Right atrium auricular region (tissue), 2 donors: ENCODE measurements at regions not wholly inside any gene's neighbourhood (a gene's known extent, or its start where the extent isn't known, plus 50 kb on each side); places are given as distances from the start of the nearest gene placed in this dataset.

ENCODE experiments used
- DNase-seq: peaks from one replicate; pipeline ENCODE4 v3.0.0-alpha.2; 2019; ENCODE audit warnings: low spot score
- H3K27ac ChIP-seq, 2 donors: fragments of 200-600 bp; sonication (generic); 1 replicate in 1 of 2; 2 replicates in 1 of 2; pipeline ENCODE4 v1.5.1; 2016 to 2019
- H3K27me3 ChIP-seq, 2 donors: fragments of 200-600 bp; sonication (generic); one replicate each; pipeline versions ENCODE4 v1.5.1 to v1.6.0; 2017 to 2019
- H3K36me3 ChIP-seq: fragments of 200-600 bp; sonication (generic); one replicate; pipeline ENCODE4 v1.5.1; 2016
- H3K4me1 ChIP-seq, 2 donors: fragments of 200-600 bp; sonication (generic); one replicate each; pipeline versions ENCODE4 v1.5.1 to v1.6.0; 2017 to 2019
- H3K4me3 ChIP-seq, 2 donors: fragments of 200-600 bp; sonication (generic); 1 replicate in 1 of 2; 2 replicates in 1 of 2; pipeline ENCODE4 v1.5.1; 2017 to 2019; ENCODE audit warnings: mild to moderate bottlenecking in 1 of 2, moderate library complexity in 1 of 2
- H3K9me3 ChIP-seq, 2 donors: fragments of 200-600 bp; sonication (generic); one replicate each; pipeline ENCODE4 v1.5.1; 2019
- CTCF ChIP-seq, 2 donors: fragments of 200-600 bp; sonication (generic); IDR thresholded peaks; one replicate each; pipeline ENCODE4 v1.5.1; 2019; ENCODE audit warnings: antibody characterized with exemption in 2 of 2

GRCh38 chr3:171944118-171945016 lies 95.0 kb upstream of the FNDC3B start:
- Histone ChIP-seq H3K4me1 (no peaks in the 10 kb centered on the region), H3K9me3 (no peaks in the 10 kb centered on the region), H3K36me3 (no peaks in the 10 kb centered on the region), H3K27me3 (no peaks in the 10 kb centered on the region), H3K27ac (no peak overlapping the region), H3K4me3 (no peak overlapping the region)
- no peak for DNase-seq
- TF ChIP-seq CTCF (IDR thresholded peaks at IDR 0.05), result no peak

- DNase-seq, result no peak
- no peak overlapping the region for H3K4me3 ChIP-seq
- H3K36me3 ChIP-seq, result no peaks in the 10 kb centered on the region
- no peaks in the 10 kb centered on the region for H3K9me3 ChIP-seq
- no peaks in the 10 kb centered on the region for H3K27me3 ChIP-seq
- no peak overlapping the region for H3K27ac ChIP-seq
- no peaks in the 10 kb centered on the region for H3K4me1 ChIP-seq
- TF ChIP-seq CTCF (IDR thresholded peaks at IDR 0.05), result no peak
These were observed 90.7 kb upstream of the FNDC3B start for GRCh38 chr3:171948674-171949073.

GRCh38 chr3:171949554-171949953 lies 89.8 kb upstream of the FNDC3B start:
- Histone ChIP-seq H3K9me3 (no peaks in the 10 kb centered on the region), H3K4me3 (no peak overlapping the region), H3K27me3 (no peaks in the 10 kb centered on the region), H3K4me1 (peaks cover 0 to under 1% of the 10 kb centered on the region in 2 donors), H3K27ac (no peak overlapping the region), H3K36me3 (no peaks in the 10 kb centered on the region)
- no peak for DNase-seq
- TF ChIP-seq CTCF (IDR thresholded peaks at IDR 0.05), result no peak

GRCh38 chr3:171950373-171950772 lies 89.0 kb upstream of the FNDC3B start:
- Histone ChIP-seq H3K4me3 (no peak overlapping the region), H3K36me3 (no peaks in the 10 kb centered on the region), H3K9me3 (no peaks in the 10 kb centered on the region), H3K27me3 (no peaks in the 10 kb centered on the region), H3K27ac (no peak overlapping the region), H3K4me1 (peaks cover 0 to 6% of the 10 kb centered on the region in 2 donors)
- TF ChIP-seq CTCF (IDR thresholded peaks at IDR 0.05), result no peak
- DNase-seq, result no peak

- Histone ChIP-seq H3K27me3 (no peaks in the 10 kb centered on the region), H3K4me3 (no peak overlapping the region), H3K9me3 (no peaks in the 10 kb centered on the region), H3K36me3 (no peaks in the 10 kb centered on the region), H3K4me1 (peaks cover 0 to 6% of the 10 kb centered on the region in 2 donors), H3K27ac (no peak overlapping the region)
- no peak for DNase-seq
- TF ChIP-seq CTCF (IDR thresholded peaks at IDR 0.05), result no peak
These were observed 87.8 kb upstream of the FNDC3B start for GRCh38 chr3:171951597-171951996.
